ENCODE measurements at regions not wholly inside any gene's neighbourhood (a gene's known extent, or its start where the extent isn't known, plus 50 kb on each side); places are given as distances from the start of the nearest gene placed in this dataset.
A peak's percentile ranks its signal among the peaks of the same experiment; 100 is the strongest.

GRCh38 chr10:78688230-78688900 lies 380.4 kb upstream of the ZMIZ1 start:
- WGBS, 3 donors, result 65 to 75% (median 73%) methylated on average over 6 of the region's 6 CpGs
- peak overlapping the region in 1 of 3 donors; percentile 50 for H3K27ac ChIP-seq (ENCODE audit: low read depth in 1 of 3, low read length in 2 of 3)

DNA sequence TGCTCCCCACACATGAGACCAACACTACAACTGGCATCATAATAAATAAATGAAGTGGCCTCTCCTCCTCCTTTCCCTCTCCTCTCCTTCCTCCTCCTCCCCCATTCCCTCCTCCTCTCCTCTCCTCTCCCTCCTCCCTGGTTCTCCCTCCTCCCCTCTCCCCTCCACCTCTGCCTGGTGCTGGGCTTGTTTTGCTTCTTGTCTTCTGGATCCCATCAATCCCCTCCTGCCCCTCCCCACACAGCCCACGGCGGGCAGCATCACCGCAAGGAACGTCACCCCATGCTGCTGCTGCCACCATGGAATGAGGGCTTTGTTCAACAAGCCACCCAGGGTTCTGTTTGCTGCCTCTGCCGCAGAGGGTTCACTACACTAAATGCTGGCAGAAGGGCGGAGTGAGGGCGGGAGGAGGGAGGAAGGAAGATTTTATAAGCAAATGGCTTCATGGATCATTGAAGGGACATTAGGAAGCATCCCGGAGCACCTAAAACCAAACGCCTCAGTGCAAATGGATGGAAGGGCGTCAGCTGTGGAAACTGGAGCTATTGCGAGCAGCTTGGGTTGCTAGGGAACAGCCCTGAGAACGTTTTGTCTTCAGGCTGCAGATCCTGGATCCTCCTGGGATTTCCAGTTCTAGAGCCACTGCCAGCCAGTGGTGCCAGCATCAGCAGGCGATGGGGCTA lies 379.7 kb upstream of the ZMIZ1 start:
- DNase-seq (no peak), FAIRE-seq (no peak)
- no peaks in the 10 kb centered on the region for H3K27me3 ChIP-seq (ENCODE audit: control insufficient read depth in 3 of 3, insufficient read depth in 3 of 3, low read length in 3 of 3)
- peak overlapping the region in 1 of 3 donors; percentile 64 for H3K27ac ChIP-seq (ENCODE audit: low read depth in 1 of 3, low read length in 2 of 3)
- peaks cover 0 to 7% (median 0%) of the 10 kb centered on the region in 3 donors for H3K4me1 ChIP-seq (ENCODE audit: control insufficient read depth in 3 of 3, insufficient read depth in 2 of 3, low read depth in 1 of 3, low read length in 2 of 3)
- H3K4me3 ChIP-seq (ENCODE audit: low read depth in 1 of 3, low read length in 3 of 3), result no peak overlapping the region
- no peaks in the 10 kb centered on the region for H3K36me3 ChIP-seq (ENCODE audit: control insufficient read depth in 3 of 3, insufficient read depth in 2 of 3, low read depth in 1 of 3, low read length in 3 of 3)
- 55 to 74% (median 66%) methylated on average over 13 of the region's 13 CpGs for WGBS, 3 donors
- peaks cover 0 to 5% of the 10 kb centered on the region in 2 donors for H3K9me3 ChIP-seq (ENCODE audit: control insufficient read depth in 2 of 2, insufficient read depth in 1 of 2, low read depth in 1 of 2, low read length in 1 of 2)

More at GRCh38 chr10:78688230-78688900, 380.4 kb upstream of the ZMIZ1 start:
- H3K36me3 ChIP-seq (ENCODE audit: control insufficient read depth in 3 of 3, insufficient read depth in 2 of 3, low read depth in 1 of 3, low read length in 3 of 3), result no peaks in the 10 kb centered on the region
- no peak overlapping the region for H3K4me3 ChIP-seq (ENCODE audit: low read depth in 1 of 3, low read length in 3 of 3)
- FAIRE-seq, result no peak
- peaks cover 0 to 5% of the 10 kb centered on the region in 2 donors for H3K9me3 ChIP-seq (ENCODE audit: control insufficient read depth in 2 of 2, insufficient read depth in 1 of 2, low read depth in 1 of 2, low read length in 1 of 2)
- H3K27me3 ChIP-seq (ENCODE audit: control insufficient read depth in 3 of 3, insufficient read depth in 3 of 3, low read length in 3 of 3), result no peaks in the 10 kb centered on the region
- no peak for DNase-seq
- peaks cover 0 to 7% (median 0%) of the 10 kb centered on the region in 3 donors for H3K4me1 ChIP-seq (ENCODE audit: control insufficient read depth in 3 of 3, insufficient read depth in 2 of 3, low read depth in 1 of 3, low read length in 2 of 3)

- no peaks in the 10 kb centered on the region for H3K27me3 ChIP-seq (ENCODE audit: control insufficient read depth in 3 of 3, insufficient read depth in 3 of 3, low read length in 3 of 3)
- H3K36me3 ChIP-seq (ENCODE audit: control insufficient read depth in 3 of 3, insufficient read depth in 2 of 3, low read depth in 1 of 3, low read length in 3 of 3), result no peaks in the 10 kb centered on the region
- DNase-seq (no peak), FAIRE-seq (no peak)
- peaks cover 0 to 7% (median 0%) of the 10 kb centered on the region in 3 donors for H3K4me1 ChIP-seq (ENCODE audit: control insufficient read depth in 3 of 3, insufficient read depth in 2 of 3, low read depth in 1 of 3, low read length in 2 of 3)
- H3K9me3 ChIP-seq (ENCODE audit: control insufficient read depth in 2 of 2, insufficient read depth in 1 of 2, low read depth in 1 of 2, low read length in 1 of 2), result peaks cover 0 to 5% of the 10 kb centered on the region in 2 donors
- H3K27ac ChIP-seq (ENCODE audit: low read depth in 1 of 3, low read length in 2 of 3), result peak overlapping the region in 1 of 3 donors; percentile 64
- H3K4me3 ChIP-seq (ENCODE audit: low read depth in 1 of 3, low read length in 3 of 3), result no peak overlapping the region
- WGBS, 3 donors, result 51 to 66% (median 65%) methylated on average over 2 of the region's 2 CpGs
These were observed 379.2 kb upstream of the ZMIZ1 start for GRCh38 chr10:78689584-78689935.

- FAIRE-seq (no peak), DNase-seq (no peak)
- Histone ChIP-seq H3K27me3 (ENCODE audit: control insufficient read depth in 3 of 3, insufficient read depth in 3 of 3, low read length in 3 of 3) (no peaks in the 10 kb centered on the region), H3K36me3 (ENCODE audit: control insufficient read depth in 3 of 3, insufficient read depth in 2 of 3, low read depth in 1 of 3, low read length in 3 of 3) (no peaks in the 10 kb centered on the region), H3K27ac (ENCODE audit: low read depth in 1 of 3, low read length in 2 of 3) (no peak overlapping the region), H3K4me1 (ENCODE audit: control insufficient read depth in 3 of 3, insufficient read depth in 2 of 3, low read depth in 1 of 3, low read length in 2 of 3) (peaks cover 0 to 4% (median 0%) of the 10 kb centered on the region in 3 donors), H3K9me3 (ENCODE audit: control insufficient read depth in 2 of 2, insufficient read depth in 1 of 2, low read depth in 1 of 2, low read length in 1 of 2) (peaks cover 0 to 5% of the 10 kb centered on the region in 2 donors), H3K4me3 (ENCODE audit: low read depth in 1 of 3, low read length in 3 of 3) (no peak overlapping the region)
- 87 to 95% (median 92%) methylated on average over 3 of the region's 3 CpGs for whole genome bisulfite sequencing, 3 donors
These were observed 378.2 kb upstream of the ZMIZ1 start for GRCh38 chr10:78690354-78691111.

GRCh38 chr10:78691301-78692030 lies 377.3 kb upstream of the ZMIZ1 start:
- 62 to 76% (median 72%) methylated on average over 4 of the region's 4 CpGs for WGBS, 3 donors
- no peak for FAIRE-seq

DNA sequence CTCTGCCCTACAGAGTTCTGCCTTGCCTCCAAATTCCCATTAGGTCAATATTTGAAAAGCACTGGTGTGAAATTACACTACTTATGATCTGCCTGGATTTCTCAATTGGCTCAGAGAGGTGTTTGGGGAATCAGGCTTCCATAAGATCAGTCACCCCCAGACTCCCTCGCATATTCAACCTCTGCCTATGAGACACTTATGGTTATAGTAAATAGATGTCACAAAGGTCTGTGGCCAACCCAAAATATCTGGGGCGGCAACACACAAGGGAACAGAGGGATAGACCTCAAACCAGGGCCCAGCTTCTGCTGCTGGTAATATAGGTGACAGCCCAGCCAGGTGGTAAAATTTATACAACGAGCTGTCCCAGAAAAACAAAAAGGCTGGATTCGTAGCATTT lies 376.7 kb upstream of the ZMIZ1 start:
- no peak overlapping the region for H3K27ac ChIP-seq (ENCODE audit: low read depth in 1 of 3, low read length in 2 of 3)
- peaks cover 0 to 5% of the 10 kb centered on the region in 2 donors for H3K9me3 ChIP-seq (ENCODE audit: control insufficient read depth in 2 of 2, insufficient read depth in 1 of 2, low read depth in 1 of 2, low read length in 1 of 2)
- WGBS, 3 donors, result 89 to 94% (median 89%) methylated on average over 4 of the region's 4 CpGs
- FAIRE-seq, result no peak
- no peaks in the 10 kb centered on the region for H3K36me3 ChIP-seq (ENCODE audit: control insufficient read depth in 3 of 3, insufficient read depth in 2 of 3, low read depth in 1 of 3, low read length in 3 of 3)
- H3K4me3 ChIP-seq (ENCODE audit: low read depth in 1 of 3, low read length in 3 of 3), result no peak overlapping the region
- H3K27me3 ChIP-seq (ENCODE audit: control insufficient read depth in 3 of 3, insufficient read depth in 3 of 3, low read length in 3 of 3), result no peaks in the 10 kb centered on the region
- H3K4me1 ChIP-seq (ENCODE audit: control insufficient read depth in 3 of 3, insufficient read depth in 2 of 3, low read depth in 1 of 3, low read length in 2 of 3), result peaks cover 0 to 4% (median 0%) of the 10 kb centered on the region in 3 donors
- DNase-seq, result no peak

More at GRCh38 chr10:78691301-78692030, 377.3 kb upstream of the ZMIZ1 start:
- Histone ChIP-seq H3K4me1 (ENCODE audit: control insufficient read depth in 3 of 3, insufficient read depth in 2 of 3, low read depth in 1 of 3, low read length in 2 of 3) (peaks cover 0 to 4% (median 0%) of the 10 kb centered on the region in 3 donors), H3K36me3 (ENCODE audit: control insufficient read depth in 3 of 3, insufficient read depth in 2 of 3, low read depth in 1 of 3, low read length in 3 of 3) (no peaks in the 10 kb centered on the region), H3K4me3 (ENCODE audit: low read depth in 1 of 3, low read length in 3 of 3) (no peak overlapping the region), H3K9me3 (ENCODE audit: control insufficient read depth in 2 of 2, insufficient read depth in 1 of 2, low read depth in 1 of 2, low read length in 1 of 2) (peaks cover 0 to 5% of the 10 kb centered on the region in 2 donors), H3K27ac (ENCODE audit: low read depth in 1 of 3, low read length in 2 of 3) (no peak overlapping the region), H3K27me3 (ENCODE audit: control insufficient read depth in 3 of 3, insufficient read depth in 3 of 3, low read length in 3 of 3) (no peaks in the 10 kb centered on the region)
- DNase-seq, result no peak

DNA sequence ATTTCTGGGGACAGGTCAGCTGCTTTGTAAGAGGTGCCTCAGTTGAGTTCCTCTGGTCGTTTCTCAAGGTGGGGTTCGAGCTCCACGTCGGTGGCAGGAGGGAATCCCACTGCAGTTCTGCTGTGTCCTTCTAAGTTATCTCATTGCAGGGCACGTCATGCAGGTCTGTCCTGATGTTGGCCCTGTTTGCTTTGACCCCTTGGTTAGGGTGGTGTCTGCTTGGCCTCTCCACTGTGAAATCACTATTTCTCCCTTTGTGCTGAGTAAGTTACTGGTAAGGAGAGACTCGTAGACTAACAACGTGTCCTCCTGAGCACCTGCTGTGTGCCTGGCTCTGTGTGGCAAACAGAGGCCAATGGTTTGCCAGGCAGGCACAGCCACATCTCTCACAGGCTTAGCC lies 372.9 kb upstream of the ZMIZ1 start:
- peaks cover 0 to 5% of the 10 kb centered on the region in 2 donors for H3K9me3 ChIP-seq (ENCODE audit: control insufficient read depth in 2 of 2, insufficient read depth in 1 of 2, low read depth in 1 of 2, low read length in 1 of 2)
- no peak for FAIRE-seq
- 79 to 86% (median 80%) methylated on average over 7 of the region's 7 CpGs for WGBS, 3 donors

More for the DNA sequence above, 372.9 kb upstream of the ZMIZ1 start:
- Histone ChIP-seq H3K4me3 (ENCODE audit: low read depth in 1 of 3, low read length in 3 of 3) (no peak overlapping the region), H3K27ac (ENCODE audit: low read depth in 1 of 3, low read length in 2 of 3) (no peak overlapping the region), H3K36me3 (ENCODE audit: control insufficient read depth in 3 of 3, insufficient read depth in 2 of 3, low read depth in 1 of 3, low read length in 3 of 3) (no peaks in the 10 kb centered on the region), H3K27me3 (ENCODE audit: control insufficient read depth in 3 of 3, insufficient read depth in 3 of 3, low read length in 3 of 3) (no peaks in the 10 kb centered on the region), H3K4me1 (ENCODE audit: control insufficient read depth in 3 of 3, insufficient read depth in 2 of 3, low read depth in 1 of 3, low read length in 2 of 3) (peaks cover 0 to 5% (median 0%) of the 10 kb centered on the region in 3 donors)
- no peak for DNase-seq
